ENCODE measurements at regions not wholly inside any gene's neighbourhood (a gene's known extent, or its start where the extent isn't known, plus 50 kb on each side); places are given as distances from the start of the nearest gene placed in this dataset.

DNA sequence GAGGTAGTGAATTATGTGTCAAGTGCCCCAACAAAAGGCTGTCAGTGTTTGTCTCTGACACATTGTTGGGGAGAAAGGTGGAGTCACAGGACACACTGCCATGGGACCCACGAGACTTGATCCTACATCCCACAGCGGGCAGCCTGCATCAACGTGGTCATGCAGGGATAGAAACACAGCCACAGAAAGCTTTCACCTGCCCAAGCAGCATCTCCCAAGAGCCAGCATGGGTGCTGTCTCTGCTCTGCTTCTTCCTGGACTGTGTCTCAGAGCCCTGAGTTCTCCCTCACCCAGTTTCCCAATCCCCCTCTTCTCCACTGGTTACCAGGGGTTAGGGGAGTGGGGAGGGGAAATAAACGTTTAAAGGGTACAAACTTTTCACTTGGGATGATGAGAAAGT, 97.2 kb downstream of the VPREB1 start:
- TF ChIP-seq JUND (IDR thresholded peaks at IDR 0.05; ENCODE audit: low read depth): no peak
- in situ Hi-C loops (cut with HindIII; ENCODE audit: low pct_unique_long_range_greater_than_20kb, low sequenced_read_pairs): no loop called here
- DNase-seq (ENCODE audit: low read depth in 1 of 2, low spot score in 1 of 2): no peak

GRCh38 chr22:22342697-22343580, 98.4 kb downstream of the VPREB1 start:
- in situ Hi-C loops (cut with HindIII; ENCODE audit: low pct_unique_long_range_greater_than_20kb, low sequenced_read_pairs): no loop called here
- DNase-seq (ENCODE audit: low read depth in 1 of 2, low spot score in 1 of 2): peak; percentile 29 to 76

DNA sequence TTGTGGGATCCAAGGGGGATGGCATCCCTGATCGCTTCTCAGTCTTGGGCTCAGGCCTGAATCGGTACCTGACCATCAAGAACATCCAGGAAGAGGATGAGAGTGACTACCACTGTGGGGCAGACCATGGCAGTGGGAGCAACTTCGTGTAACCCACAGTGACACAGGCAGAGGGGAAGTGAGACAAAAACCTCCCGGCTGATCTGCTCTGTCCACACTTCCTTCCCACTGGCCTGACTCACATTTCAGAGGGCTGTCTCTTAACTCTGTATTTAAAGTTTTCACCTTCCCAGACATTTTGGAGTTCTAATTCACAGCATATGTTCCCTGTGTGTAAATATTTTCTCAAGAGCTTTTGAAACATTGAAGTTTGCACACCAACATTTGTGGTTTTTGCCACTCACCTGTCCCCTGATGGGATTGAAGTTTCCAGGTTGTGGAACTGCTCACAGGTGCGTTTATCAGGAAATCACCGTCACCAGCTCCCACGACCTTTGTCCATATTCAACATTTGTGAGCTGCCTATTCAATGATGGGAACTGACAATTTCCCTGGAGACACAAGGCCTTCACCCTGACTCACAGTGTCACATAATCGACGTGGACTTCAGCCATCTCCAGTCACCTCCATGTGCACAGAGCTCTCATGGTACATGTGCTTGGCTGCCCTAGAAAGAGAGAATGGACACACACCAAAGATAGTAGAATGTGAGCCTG, 99.2 kb downstream of the VPREB1 start:
- in situ Hi-C loops (cut with HindIII; ENCODE audit: low pct_unique_long_range_greater_than_20kb, low sequenced_read_pairs): no loop called here
- no peak for TF ChIP-seq JUND (IDR thresholded peaks at IDR 0.05; ENCODE audit: low read depth)
- peak in 1 of 2 experiments; percentile 5 for DNase-seq (ENCODE audit: low read depth in 1 of 2, low spot score in 1 of 2)

More at GRCh38 chr22:22342697-22343580, 98.4 kb downstream of the VPREB1 start:
- TF ChIP-seq JUND (IDR thresholded peaks at IDR 0.05; ENCODE audit: low read depth): no peak

DNA sequence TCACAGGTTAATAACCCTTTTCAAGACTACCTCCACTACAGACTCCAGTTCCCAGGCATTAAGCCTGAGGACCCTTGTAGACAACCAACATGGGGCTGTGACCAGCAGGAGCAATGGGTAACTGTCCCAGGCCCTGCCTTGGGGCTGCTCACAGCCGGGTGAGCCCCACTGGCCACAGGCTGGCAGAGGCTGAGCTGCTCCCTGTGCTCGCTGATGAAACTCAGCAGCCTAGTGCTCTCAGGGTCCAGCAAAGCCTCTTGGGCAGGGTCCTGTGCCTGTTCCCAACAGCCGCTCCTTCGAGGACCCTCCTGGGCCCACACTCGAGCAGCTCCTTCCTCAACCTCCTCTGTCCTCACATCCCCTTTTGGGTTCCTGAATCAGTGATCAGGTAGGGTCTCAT, 99.8 kb downstream of the VPREB1 start:
- in situ Hi-C loops (cut with HindIII; ENCODE audit: low pct_unique_long_range_greater_than_20kb, low sequenced_read_pairs): no loop called here
- TF ChIP-seq JUND (IDR thresholded peaks at IDR 0.05; ENCODE audit: low read depth): no peak
- no peak for DNase-seq (ENCODE audit: low read depth in 1 of 2, low spot score in 1 of 2)

- DNase-seq (ENCODE audit: low read depth in 1 of 2, low spot score in 1 of 2): no peak
- in situ Hi-C loops (cut with HindIII; ENCODE audit: low pct_unique_long_range_greater_than_20kb, low sequenced_read_pairs): no loop called here
- TF ChIP-seq JUND (IDR thresholded peaks at IDR 0.05; ENCODE audit: low read depth): no peak
Observed at GRCh38 chr22:22345781-22346180, 101.2 kb downstream of the VPREB1 start.

DNA sequence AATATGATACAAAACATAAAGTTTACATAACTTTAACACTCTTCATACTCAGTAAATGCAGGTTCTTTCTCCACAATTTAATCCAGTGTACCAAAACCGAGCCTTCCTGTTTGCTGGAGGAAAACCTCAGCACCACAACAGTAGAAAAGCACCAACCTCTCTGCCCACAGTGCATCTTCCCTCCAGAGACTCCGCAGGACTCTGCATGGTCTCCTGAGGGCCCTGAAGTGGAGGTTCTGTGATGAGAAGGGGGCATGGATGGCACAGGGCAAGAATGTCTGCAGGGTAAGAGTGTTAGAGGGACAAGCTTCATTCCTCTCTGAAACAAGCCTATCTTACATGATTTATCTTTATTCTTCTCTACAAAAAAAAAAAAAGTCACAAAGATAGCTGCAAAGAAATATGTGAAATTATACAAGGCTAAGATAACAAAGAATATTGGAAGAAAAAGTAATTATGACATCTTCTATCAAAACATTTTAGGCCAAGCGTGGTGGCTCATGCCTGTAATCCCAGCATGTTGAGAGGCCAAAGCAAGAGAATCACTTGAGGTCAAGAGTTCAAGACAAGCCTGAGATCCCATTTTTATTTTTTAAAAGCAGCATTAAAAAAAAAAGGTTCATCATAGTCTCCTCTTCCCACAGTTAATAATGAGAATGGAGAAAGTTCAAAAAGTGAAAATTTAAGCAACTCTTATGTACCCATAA, 102.0 kb downstream of the VPREB1 start:
- no peak for TF ChIP-seq JUND (IDR thresholded peaks at IDR 0.05; ENCODE audit: low read depth)
- in situ Hi-C loops (cut with HindIII; ENCODE audit: low pct_unique_long_range_greater_than_20kb, low sequenced_read_pairs): no loop called here
- DNase-seq (ENCODE audit: low read depth in 1 of 2, low spot score in 1 of 2): no peak

DNA sequence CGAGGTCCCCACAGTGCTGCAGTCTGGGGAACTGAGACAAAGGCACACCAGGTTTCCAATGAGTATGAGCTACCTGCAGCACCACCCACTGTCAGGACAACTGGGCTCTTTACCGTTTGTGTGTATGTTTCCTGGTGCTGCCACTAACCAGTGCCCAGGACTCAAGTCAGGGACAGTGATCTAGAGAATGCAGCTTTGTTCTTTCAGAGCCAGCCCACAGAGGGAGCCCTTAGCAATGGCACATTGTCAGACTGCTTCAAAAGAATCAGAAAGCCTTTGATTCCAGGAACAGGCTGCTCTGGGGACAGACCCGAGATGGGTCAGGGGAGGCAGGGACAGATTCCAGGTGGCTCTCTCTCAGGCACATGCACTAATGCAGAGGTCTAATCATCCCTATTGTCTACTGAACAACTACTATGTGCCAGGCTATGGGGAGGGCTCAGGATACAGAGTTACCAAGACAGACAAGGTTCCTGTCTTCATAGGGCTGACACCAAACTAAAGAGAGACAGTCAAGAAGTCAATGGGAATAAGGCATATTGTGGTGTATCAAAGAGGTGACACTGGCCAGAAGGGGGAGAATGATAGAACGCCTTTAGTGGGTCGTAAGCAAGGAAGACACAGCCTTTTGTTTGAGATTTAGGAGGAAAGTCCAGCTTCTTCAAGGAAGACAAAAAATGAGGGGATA, 103.7 kb downstream of the VPREB1 start:
- in situ Hi-C loops (cut with HindIII; ENCODE audit: low pct_unique_long_range_greater_than_20kb, low sequenced_read_pairs): no loop called here
- no peak for TF ChIP-seq JUND (IDR thresholded peaks at IDR 0.05; ENCODE audit: low read depth)
- peak in 1 of 2 experiments; percentile 48 for DNase-seq (ENCODE audit: low read depth in 1 of 2, low spot score in 1 of 2)

DNA sequence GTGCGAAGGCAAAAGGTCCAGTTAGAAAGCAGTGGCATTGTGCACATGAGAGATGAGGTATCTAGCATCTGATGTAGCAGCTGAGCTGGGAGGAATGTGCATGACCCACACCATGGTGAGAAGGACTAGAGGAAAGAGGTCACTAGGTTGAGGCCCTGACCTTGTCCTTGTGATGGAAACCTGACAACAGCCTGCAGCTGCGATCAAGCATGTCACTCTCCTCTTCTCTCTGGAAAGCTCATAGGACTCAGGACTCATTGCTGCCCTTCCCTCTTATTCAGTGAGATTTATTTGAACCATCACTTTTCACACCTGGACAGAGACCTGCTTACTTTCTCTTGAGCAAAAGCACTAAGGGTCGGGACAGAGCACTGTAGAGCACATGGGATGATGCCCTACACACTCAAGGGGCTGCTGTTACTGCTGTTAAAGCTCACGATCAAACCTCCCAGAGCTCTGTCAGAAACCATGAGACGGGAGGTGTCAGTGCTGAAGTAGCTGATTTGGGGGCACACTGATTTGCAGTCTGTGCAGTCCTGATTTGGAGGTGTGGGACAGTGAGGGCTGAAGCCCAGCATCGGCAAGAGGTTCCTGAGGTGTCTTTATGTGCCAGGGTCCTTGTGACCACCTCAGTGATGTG, 104.3 kb downstream of the VPREB1 start:
- in situ Hi-C loops (cut with HindIII; ENCODE audit: low pct_unique_long_range_greater_than_20kb, low sequenced_read_pairs): no loop called here
- TF ChIP-seq JUND (IDR thresholded peaks at IDR 0.05; ENCODE audit: low read depth): no peak
- no peak for DNase-seq (ENCODE audit: low read depth in 1 of 2, low spot score in 1 of 2)

GRCh38 chr22:22349455-22349836, 104.9 kb downstream of the VPREB1 start:
- TF ChIP-seq JUND (IDR thresholded peaks at IDR 0.05; ENCODE audit: low read depth): no peak
- DNase-seq (ENCODE audit: low read depth in 1 of 2, low spot score in 1 of 2): no peak
- in situ Hi-C loops (cut with HindIII; ENCODE audit: low pct_unique_long_range_greater_than_20kb, low sequenced_read_pairs): no loop called here

- in situ Hi-C loops (cut with HindIII; ENCODE audit: low pct_unique_long_range_greater_than_20kb, low sequenced_read_pairs): no loop called here
- no peak for DNase-seq (ENCODE audit: low read depth in 1 of 2, low spot score in 1 of 2)
- TF ChIP-seq JUND (IDR thresholded peaks at IDR 0.05; ENCODE audit: low read depth): no peak
Observed at GRCh38 chr22:22351366-22351765, 106.8 kb downstream of the VPREB1 start.

GRCh38 chr22:22352371-22352999, 107.9 kb downstream of the VPREB1 start:
- no peak for TF ChIP-seq JUND (IDR thresholded peaks at IDR 0.05; ENCODE audit: low read depth)
- DNase-seq (ENCODE audit: low read depth in 1 of 2, low spot score in 1 of 2): no peak
- in situ Hi-C loops (cut with HindIII; ENCODE audit: low pct_unique_long_range_greater_than_20kb, low sequenced_read_pairs): no loop called here

All from T47D (cell line).